HG03175 (cell line): ENCODE measurements at regions not wholly inside any gene's neighbourhood (a gene's known extent, or its start where the extent isn't known, plus 50 kb on each side); places are given as distances from the start of the nearest gene placed in this dataset.
"Not testable (repeated sequence)": the region's sequence is repeated elsewhere in the genome, so short reads cannot be mapped to it uniquely, and the experiment has no call there.

Experiments
- ATAC-seq: cut with Tn5 transposase; IDR thresholded peaks from one replicate; pipeline ENCODE4 v1.9.1; 2021; ENCODE audit warnings: mild to moderate bottlenecking, moderate library complexity; ENCODE audit not compliant: unreplicated experiment

DNA sequence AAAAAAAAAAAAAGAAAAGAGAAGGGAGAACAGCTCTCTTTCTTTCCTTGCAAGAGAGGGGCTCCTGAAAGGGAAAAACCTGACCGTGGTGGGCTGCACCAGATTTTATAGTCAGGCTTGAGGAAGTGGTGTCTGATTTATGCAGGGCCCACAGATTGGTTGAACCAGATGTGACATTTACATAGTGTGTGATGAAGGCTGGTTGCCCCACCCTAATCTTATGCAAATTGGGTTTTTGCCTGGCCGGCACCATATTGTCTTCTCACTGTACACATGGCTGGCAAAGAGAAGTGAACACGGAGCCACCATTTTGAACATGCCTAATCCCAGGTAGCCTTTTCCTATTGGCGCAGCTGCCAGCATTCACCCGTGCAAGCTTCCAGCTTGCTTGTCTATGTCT is 154.4 kb downstream of the OXSM start:
- no peak for ATAC-seq

DNA sequence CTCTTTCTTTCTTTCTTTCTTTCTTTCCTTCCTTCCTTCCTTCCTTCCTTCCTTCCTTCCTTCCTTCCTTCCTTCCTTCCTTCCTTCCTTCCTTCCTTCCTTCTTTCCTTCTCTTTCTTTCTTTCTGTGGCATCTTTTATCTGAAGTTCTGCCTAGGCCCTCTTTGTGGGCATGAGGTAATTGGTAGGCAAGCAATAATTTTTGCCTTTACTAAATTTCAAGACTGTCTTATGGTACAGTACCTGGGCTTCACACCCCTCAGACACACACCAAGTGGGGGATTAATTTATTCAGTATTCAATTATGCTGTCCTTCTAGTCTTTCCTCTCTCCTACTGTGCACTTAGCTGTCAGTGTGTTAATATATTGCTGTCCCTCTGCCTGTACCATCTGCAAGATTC is 155.5 kb downstream of the OXSM start:
- ATAC-seq: no peak

DNA sequence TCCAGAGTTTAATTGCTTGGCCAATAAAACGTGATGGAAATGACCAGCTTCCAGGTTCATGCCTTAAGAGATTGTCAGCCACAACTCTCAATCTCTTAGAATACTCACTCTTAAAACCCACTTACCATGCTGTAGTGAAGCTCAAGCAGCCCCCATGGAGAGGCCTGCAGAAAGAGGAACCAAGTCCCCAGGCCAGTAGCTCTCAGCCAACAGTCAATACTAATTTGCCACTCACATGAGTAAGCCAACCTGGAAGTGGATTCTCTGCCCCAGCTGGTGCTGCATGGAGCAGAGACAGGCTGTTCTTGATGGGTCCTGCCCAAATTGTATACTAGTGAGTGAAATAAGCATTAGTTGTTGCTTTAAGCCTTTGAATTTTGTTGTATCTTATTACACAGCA is 155.9 kb downstream of the OXSM start:
- no peak for ATAC-seq

DNA sequence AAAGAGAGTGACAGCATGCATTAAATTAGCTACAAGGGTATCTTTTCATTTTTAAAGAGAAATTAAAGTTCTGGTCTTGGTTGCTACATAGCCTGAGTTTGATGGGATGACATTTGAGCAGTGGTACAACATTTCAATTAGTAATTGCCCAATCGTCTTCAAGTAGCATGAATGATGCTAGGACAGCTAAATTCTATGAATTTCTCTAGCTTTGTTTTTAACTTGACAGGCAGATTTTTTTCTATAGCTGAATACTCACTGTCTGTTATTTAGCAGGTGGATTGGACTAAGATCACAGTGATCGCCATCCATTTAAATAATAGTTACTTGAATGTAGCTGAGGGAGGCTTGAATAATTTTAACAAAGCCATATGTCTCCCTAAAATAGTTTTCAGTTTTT is 162.2 kb downstream of the OXSM start:
- ATAC-seq: no peak

DNA sequence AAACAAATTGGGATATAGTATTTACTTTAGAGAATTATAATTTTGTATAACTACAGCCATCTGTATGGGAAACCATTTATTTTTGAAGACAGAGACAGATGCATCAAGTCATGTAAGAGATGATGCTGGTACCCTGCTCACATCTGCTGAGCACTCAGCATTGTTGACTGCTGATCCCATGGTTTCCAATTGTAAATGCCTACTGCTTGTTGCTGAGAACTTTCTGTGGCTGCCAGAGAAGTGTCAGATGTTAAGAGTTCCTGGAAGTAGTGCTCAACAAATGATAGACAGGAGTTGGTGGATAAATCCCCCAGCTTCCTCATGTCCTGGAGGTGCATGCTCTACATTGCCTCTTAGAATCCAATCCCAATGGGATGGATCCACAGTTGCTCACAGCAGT is 167.1 kb downstream of the OXSM start:
- ATAC-seq: no peak

DNA sequence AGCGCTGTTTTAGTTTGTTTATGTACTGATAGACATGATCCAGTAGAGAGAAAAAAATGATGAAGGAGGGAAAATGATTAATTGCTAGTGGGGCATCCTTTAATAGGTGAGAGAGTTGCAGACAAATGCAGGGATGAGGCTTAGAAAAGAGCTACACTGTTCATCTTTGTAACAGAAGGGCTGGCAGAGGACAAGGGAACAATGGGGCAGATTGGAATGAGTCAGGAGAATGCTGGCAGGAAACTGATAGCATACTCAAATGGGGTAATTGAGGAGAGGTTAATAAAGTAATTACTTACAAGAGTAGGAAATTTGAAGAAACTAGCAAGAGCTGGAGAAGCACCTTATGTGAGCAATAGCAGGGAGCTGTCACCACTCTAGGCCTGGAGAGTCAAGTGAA is 170.9 kb downstream of the OXSM start:
- no peak for ATAC-seq

GRCh38 chr3:25962255-25962654 is 172.4 kb downstream of the OXSM start:
- ATAC-seq: no peak

- ATAC-seq: no peak
These were observed 174.3 kb downstream of the OXSM start for GRCh38 chr3:25964141-25964540.

GRCh38 chr3:25967385-25967784 is 177.5 kb downstream of the OXSM start:
- ATAC-seq: no peak

- ATAC-seq: no peak
These were observed 181.8 kb downstream of the OXSM start for GRCh38 chr3:25971736-25972135.

- ATAC-seq: no peak
These were observed 183.2 kb downstream of the OXSM start for GRCh38 chr3:25973122-25973521.

DNA sequence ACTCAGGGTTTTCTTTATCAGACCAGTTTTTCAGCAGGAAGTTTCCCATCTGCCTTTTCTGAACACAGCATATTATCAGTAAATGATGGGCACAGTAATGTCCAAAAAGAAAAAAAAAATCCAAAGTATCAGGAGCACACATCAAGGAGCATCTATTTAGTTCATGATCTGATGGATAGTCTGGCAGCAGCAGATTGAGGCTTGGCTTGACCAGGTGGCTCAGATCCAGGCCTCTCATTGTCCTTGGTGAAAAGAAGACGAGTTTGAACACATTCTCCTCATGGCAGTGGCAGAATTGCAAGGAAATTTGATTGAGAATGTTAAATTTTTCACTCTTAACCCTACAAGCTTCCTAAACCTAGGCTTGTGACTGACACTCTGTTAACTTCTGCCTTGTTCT is 192.9 kb downstream of the OXSM start:
- no peak for ATAC-seq

- ATAC-seq: no peak
These were observed 195.7 kb downstream of the OXSM start for GRCh38 chr3:25985621-25986020.

GRCh38 chr3:25992606-25993005 is 202.7 kb downstream of the OXSM start:
- no peak for ATAC-seq

GRCh38 chr3:26004172-26004571 is 214.3 kb downstream of the OXSM start:
- ATAC-seq: no peak

- no peak for ATAC-seq
These were observed 221.4 kb downstream of the OXSM start for GRCh38 chr3:26011276-26011675.

DNA sequence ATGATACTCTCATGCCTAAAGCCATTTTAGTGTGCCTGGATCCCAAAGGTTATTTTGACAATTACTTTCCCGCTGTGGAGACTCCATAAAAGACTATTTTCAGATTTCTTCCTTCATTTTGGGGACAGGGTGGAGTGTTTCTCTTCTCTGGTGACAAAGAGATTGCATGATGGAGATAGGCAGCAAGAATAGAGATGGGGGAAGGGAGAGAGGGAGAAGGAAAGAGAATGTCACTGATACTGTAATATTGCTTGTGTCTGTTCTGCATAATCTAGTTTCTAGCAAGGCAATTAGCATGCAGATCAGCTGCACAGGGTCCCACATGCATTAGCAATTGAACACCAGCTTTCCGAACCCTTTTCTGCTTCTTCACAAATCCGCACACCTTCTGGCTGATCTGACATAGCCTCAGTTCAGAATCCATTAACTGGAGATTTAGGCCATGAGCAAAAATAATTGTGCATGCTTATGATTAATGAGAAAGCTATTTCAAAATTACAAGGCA is 222.4 kb downstream of the OXSM start:
- no peak for ATAC-seq

DNA sequence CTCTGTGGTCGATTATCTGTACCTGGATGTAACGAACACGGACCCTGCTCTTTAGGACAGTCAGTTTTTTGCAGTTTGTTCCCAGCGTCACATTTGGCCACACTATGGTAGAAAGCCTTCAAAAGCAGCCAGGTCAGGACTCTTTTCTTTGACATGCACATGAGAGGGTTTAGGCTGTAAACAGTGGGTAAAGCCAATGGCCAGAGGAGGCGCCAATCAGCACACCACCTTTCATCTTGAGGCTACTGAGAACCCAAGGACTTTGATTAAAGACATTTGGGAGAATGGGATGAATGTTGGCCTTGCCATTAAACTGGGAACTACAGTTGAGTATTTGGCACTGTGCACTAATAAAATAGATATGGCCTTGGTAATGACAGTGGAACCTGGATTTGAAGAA is 225.9 kb downstream of the OXSM start:
- no peak for ATAC-seq

DNA sequence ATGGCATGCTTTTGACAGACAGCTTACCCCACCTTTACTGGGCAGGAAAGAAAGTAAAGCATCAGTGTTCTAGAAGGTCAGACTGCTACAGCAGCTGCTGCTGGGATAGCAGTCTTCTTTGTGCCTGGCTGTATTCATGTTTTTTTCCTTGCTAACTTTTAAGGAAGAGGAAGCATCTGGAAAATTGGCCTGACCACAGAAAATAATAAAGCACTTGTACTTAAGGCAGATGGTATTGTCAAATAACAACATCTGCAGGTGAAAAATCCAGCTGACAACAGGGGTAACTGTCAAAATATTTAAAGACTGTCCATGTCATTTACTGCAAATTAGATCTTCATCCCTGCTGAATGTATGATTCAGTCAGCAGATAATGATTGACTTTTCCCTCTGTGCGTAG is 229.0 kb downstream of the OXSM start:
- no peak for ATAC-seq

DNA sequence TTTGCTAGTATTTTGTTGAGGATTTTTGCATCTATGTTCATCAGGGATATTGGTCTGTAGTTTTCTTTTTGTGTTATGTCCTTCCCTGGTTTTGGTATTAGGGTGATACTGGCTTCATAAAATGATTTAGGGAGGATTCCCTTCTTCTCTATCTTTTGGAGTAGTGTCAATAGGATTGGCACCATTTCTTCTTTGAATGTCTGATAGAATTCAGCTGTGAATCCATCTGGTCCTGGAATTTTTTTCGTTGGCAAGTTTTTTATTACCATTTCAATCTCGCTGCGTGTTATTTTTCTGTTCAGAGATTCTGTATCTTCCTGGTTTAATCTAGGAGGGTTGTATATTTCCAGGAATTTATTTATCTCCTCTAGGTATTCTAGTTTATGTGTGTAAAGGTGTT is 234.3 kb downstream of the OXSM start:
- ATAC-seq: not testable (repeated sequence)

DNA sequence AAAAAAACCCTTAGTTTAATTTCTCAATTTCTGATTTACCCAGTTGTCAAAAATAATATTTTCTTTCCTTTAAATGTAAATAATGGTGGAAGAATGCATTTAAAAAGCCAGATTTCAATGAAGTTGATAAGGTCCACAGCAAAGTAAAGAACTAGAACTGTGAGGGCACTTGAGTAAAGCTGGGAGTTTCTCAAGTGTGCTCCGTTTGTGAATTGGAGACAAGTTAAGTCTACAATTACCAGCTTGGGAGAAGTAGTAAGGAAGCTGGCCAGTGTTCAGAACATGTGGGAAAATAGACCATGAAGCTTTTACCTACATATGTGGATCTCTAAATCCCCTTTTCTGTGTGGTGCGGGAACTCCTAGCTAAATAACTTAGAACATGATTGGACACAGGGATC is 239.4 kb downstream of the OXSM start:
- ATAC-seq: no peak

- not testable (repeated sequence) for ATAC-seq
These were observed 252.2 kb downstream of the OXSM start for GRCh38 chr3:26042126-26042525.

DNA sequence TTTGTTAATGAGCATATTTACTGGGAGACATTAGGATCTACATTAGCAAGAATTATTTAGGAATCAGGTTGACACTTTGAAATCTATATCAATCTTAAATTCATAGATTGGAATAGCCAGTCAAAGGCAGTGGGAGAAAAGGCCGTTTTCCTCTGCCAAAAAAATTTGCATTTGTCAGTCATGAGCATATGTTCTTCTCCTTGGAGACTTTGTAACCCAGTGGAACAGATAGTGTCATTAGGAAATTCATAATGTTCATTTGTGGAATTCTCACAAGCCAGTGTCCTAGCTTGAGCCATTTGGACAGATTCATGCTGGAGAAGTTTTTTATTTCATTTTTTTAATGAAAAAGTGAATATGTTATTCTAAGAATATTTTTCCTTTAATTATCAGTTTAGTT is 260.1 kb downstream of the OXSM start:
- no peak for ATAC-seq

- no peak for ATAC-seq
These were observed 260.9 kb downstream of the OXSM start for GRCh38 chr3:26050776-26051175.
